ENCODE measurements at regions not wholly inside any gene's neighbourhood (a gene's known extent, or its start where the extent isn't known, plus 50 kb on each side); places are given as distances from the start of the nearest gene placed in this dataset.

DNA sequence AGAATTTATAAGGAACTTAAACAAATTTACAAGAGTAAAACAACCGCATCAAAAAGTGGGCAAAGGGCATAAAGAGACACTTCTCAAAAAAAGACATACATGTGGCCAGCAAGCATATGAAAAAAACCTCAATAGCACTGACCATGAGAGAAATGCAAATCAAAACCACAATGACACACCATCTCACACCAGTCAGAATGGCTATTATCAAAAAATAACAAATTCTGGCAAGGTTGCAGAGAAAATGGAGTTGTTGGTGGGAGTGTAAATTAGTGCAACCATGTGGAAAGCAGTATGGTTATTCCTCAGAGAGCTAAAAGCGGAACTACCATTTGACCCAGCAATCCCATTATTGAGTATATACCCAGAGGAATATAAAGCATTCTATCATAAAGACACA lies 866.8 kb upstream of the TENM4 start:
- no peaks in the 10 kb centered on the region for H3K27me3 ChIP-seq (ENCODE audit: control insufficient read depth in 2 of 2, insufficient read depth in 2 of 2, low read length in 2 of 2)
- H3K4me1 ChIP-seq (ENCODE audit: control insufficient read depth, extremely low read depth, insufficient read depth, low read length), result no peaks in the 10 kb centered on the region
- FAIRE-seq (no peak), DNase-seq (ENCODE audit: low read depth, low spot score) (no peak)
- TF ChIP-seq, protein P1, sequence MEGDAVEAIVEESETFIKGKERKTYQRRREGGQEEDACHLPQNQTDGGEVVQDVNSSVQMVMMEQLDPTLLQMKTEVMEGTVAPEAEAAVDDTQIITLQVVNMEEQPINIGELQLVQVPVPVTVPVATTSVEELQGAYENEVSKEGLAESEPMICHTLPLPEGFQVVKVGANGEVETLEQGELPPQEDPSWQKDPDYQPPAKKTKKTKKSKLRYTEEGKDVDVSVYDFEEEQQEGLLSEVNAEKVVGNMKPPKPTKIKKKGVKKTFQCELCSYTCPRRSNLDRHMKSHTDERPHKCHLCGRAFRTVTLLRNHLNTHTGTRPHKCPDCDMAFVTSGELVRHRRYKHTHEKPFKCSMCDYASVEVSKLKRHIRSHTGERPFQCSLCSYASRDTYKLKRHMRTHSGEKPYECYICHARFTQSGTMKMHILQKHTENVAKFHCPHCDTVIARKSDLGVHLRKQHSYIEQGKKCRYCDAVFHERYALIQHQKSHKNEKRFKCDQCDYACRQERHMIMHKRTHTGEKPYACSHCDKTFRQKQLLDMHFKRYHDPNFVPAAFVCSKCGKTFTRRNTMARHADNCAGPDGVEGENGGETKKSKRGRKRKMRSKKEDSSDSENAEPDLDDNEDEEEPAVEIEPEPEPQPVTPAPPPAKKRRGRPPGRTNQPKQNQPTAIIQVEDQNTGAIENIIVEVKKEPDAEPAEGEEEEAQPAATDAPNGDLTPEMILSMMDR (IDR thresholded peaks at IDR 0.05; ENCODE audit: extremely low read depth in 1 of 2, insufficient read depth in 1 of 2, low read depth in 1 of 2, low read length in 2 of 2), result no peak
- TF ChIP-seq POLR2A (IDR thresholded peaks at IDR 0.05; ENCODE audit: low read depth, low read length) (no peak), GATA2 (IDR thresholded peaks at IDR 0.05; ENCODE audit: insufficient read depth, insufficient read length, low read depth, low read length) (no peak), FOS (IDR thresholded peaks at IDR 0.05; ENCODE audit: borderline replicate concordance, insufficient read depth, low read length) (no peak), POLR2AphosphoS5 (IDR thresholded peaks at IDR 0.05; ENCODE audit: insufficient read depth, low read depth, low read length) (no peak)
- no TSS peak for BruUV-seq (replicated peaks)
- H3K9me3 ChIP-seq (replicated peaks; ENCODE audit: control insufficient read depth, insufficient read depth, low read length), result no peaks in the 10 kb centered on the region
- H3K4me3 ChIP-seq (replicated peaks in 1 of 3; ENCODE audit: insufficient read depth in 1 of 3, low read depth in 1 of 3, low read length in 3 of 3), result no peak overlapping the region
- CTCF ChIA-PET, result no interaction called here
- H3K9ac ChIP-seq (replicated peaks; ENCODE audit: extremely low read depth, insufficient read depth, low read length), result no peak overlapping the region
- H3K36me3 ChIP-seq (ENCODE audit: control insufficient read depth in 2 of 2, extremely low read depth in 1 of 2, insufficient read depth in 2 of 2, low read length in 2 of 2), result no peaks in the 10 kb centered on the region
- no peak overlapping the region for H2AFZ ChIP-seq (ENCODE audit: low read depth, low read length)
- dilution Hi-C loops (cut with MboI; ENCODE audit: extremely low pct_ligation_motif_present, low sequenced_read_pairs) (no loop called here), intact Hi-C loops (cut with micrococcal nuclease) (no loop called here)
- no peaks in the 10 kb centered on the region for H3K9me1 ChIP-seq (replicated peaks; ENCODE audit: control insufficient read depth, extremely low read depth, insufficient read depth, low read length)
- H4K20me1 ChIP-seq (replicated peaks; ENCODE audit: control insufficient read depth, extremely low read depth, insufficient read depth, low read length), result no peaks in the 10 kb centered on the region
- no peak overlapping the region for H3K27ac ChIP-seq (ENCODE audit: insufficient read depth, low read depth, low read length)
- no peak overlapping the region for H3K4me2 ChIP-seq (ENCODE audit: insufficient read depth, low read length)
- no peaks in the 10 kb centered on the region for H3K79me2 ChIP-seq (ENCODE audit: control insufficient read depth, insufficient read depth, low read length)
- POLR2A ChIA-PET, result no interaction called here
